HepG2 (cell line): ENCODE measurements at regions not wholly inside any gene's neighbourhood (a gene's known extent, or its start where the extent isn't known, plus 50 kb on each side); places are given as distances from the start of the nearest gene placed in this dataset.

Experiments
- ATAC-seq: fragments of 200-7000 bp; cut with Tn5 transposase; 3 replicates; pipeline ENCODE4 v1.9.1; 2020; ENCODE audit warnings: mild to moderate bottlenecking, moderate library complexity
- BruUV-seq: library from RNA; stranded (reverse); fragments of 400-500 nt; replicated peaks from 2 replicates; lab custom pipeline; 2021; lab: Mats Ljungman, UMichigan
- CTCF ChIA-PET: fragments of 300-600 bp; formaldehyde crosslinking; extraction: SDS; loops from one replicate; lab custom pipeline; 2021; ENCODE audit warnings: low total read pairs, inconsistent platforms, low intra/inter-chr PET ratio; lab: Yijun Ruan, JAX
- POLR2A ChIA-PET: fragments of 350-600 bp; sonication (Branson Sonifier 250); formaldehyde crosslinking; loops from one replicate; lab custom pipeline; 2020; ENCODE audit warnings: antibody characterized with exemption, inconsistent platforms; lab: Yijun Ruan, JAX
- DNase-seq: peaks from one replicate; pipeline ENCODE4 v3.0.0-alpha.2; 2015; ENCODE audit warnings: low spot score
- FAIRE-seq: peaks from 3 replicates; lab custom pipeline; 2011; peaks lifted over from hg19 to GRCh38; lab: Jason Lieb, UNC
- H2AFZ ChIP-seq: one replicate; pipeline ENCODE4 v1.6.1; 2011; ENCODE audit warnings: low read length, inconsistent platforms
- H3K27ac ChIP-seq: fragments of 300-600 bp; 3 replicates; pipeline ENCODE4 v1.8.0; 2011; ENCODE audit warnings: mixed run types, mild to moderate bottlenecking, mixed read lengths, low read length, inconsistent platforms; ENCODE audit not compliant: insufficient read depth; ENCODE audit errors: extremely low read length
- H3K27me3 ChIP-seq, 2 experiments: fragments of 200-600 bp in 1 of 2; 2 replicates in 1 of 2; 3 replicates in 1 of 2; pipeline versions ENCODE4 v1.6.0 to v1.8.0; 2011; ENCODE audit warnings: low read length in 2 of 2, mild to moderate bottlenecking in 2 of 2, moderate library complexity in 2 of 2, inconsistent platforms in 1 of 2; ENCODE audit not compliant: insufficient read depth in 2 of 2, control insufficient read depth in 1 of 2
- H3K36me3 ChIP-seq, 2 experiments: fragments of 200-600 bp in 1 of 2; replicated peaks in 1 of 2; 2 replicates in 1 of 2; 3 replicates in 1 of 2; pipeline versions ENCODE4 v1.5.1 to v1.8.0; 2011; ENCODE audit warnings: low read length in 2 of 2, inconsistent platforms in 1 of 2; ENCODE audit not compliant: insufficient read depth in 2 of 2, control insufficient read depth in 1 of 2
- H3K4me1 ChIP-seq: 2 replicates; pipeline ENCODE4 v1.5.1; 2012; ENCODE audit warnings: low read length, inconsistent platforms; ENCODE audit not compliant: insufficient read depth
- H3K4me2 ChIP-seq: 2 replicates; pipeline ENCODE4 v1.6.0; 2011; ENCODE audit warnings: low read depth, low read length, inconsistent platforms
- H3K4me3 ChIP-seq, 3 experiments: fragments of 200-600 bp in 1 of 3; sonication (generic), shearing (Covaris generic) in 1 of 3; replicated peaks in 1 of 3; 2 replicates each; pipeline ENCODE4 v1.5.1; 2011 to 2016; ENCODE audit warnings: low read length in 3 of 3, inconsistent platforms in 2 of 3, low read depth in 2 of 3, mild to moderate bottlenecking in 2 of 3, control low read depth in 1 of 3, mixed read lengths in 1 of 3; ENCODE audit not compliant: insufficient read depth in 1 of 3
- H3K79me2 ChIP-seq: one replicate; pipeline ENCODE4 v1.6.1; 2011; ENCODE audit warnings: low read length, inconsistent platforms; ENCODE audit not compliant: insufficient read depth
- H3K9ac ChIP-seq: 2 replicates; pipeline ENCODE4 v1.6.0; 2011; ENCODE audit warnings: mild to moderate bottlenecking, low read depth, low read length, inconsistent platforms; ENCODE audit not compliant: insufficient read depth
- H3K9me3 ChIP-seq: 2 replicates; pipeline ENCODE4 v1.5.1; 2012; ENCODE audit warnings: mild to moderate bottlenecking, low read length
- H4K20me1 ChIP-seq: 2 replicates; pipeline ENCODE4 v1.6.0; 2011; ENCODE audit warnings: inconsistent platforms, mild to moderate bottlenecking, low read length, moderate library complexity; ENCODE audit not compliant: insufficient read depth
- GATAD2A ChIP-seq: IDR thresholded peaks from 2 replicates; pipeline ENCODE4 v1.6.1; 2016
- KLF6 ChIP-seq: IDR thresholded peaks from 2 replicates; pipeline ENCODE4 v1.8.0; 2016; ENCODE audit warnings: missing biosample characterization, missing genetic modification reagents
- NFE2 ChIP-seq: sonication (generic); formaldehyde crosslinking; IDR thresholded peaks from 2 replicates; pipeline ENCODE4 v1.4.0; 2020; ENCODE audit warnings: missing genetic modification reagents
- REPIN1 ChIP-seq: sonication (generic); formaldehyde crosslinking; IDR thresholded peaks from 2 replicates; pipeline ENCODE4 v1.8.0; 2022; ENCODE audit warnings: missing genetic modification reagents, low read depth, mild to moderate bottlenecking, borderline replicate concordance
- RFXANK ChIP-seq: IDR thresholded peaks from 2 replicates; pipeline ENCODE4 v1.6.1; 2016
- SRSF9 ChIP-seq: fragments of 200-400 bp; formaldehyde crosslinking; IDR thresholded peaks from 2 replicates; pipeline ENCODE4 v1.6.1; 2018; ENCODE audit warnings: borderline replicate concordance, mild to moderate bottlenecking, low read depth, low read length; ENCODE audit not compliant: insufficient read depth, poor library complexity, severe bottlenecking
- TBX3 ChIP-seq: fragments of 450-650 bp; IDR thresholded peaks from 2 replicates; pipeline ENCODE4 v1.6.1; 2017; ENCODE audit warnings: antibody characterized with exemption, mild to moderate bottlenecking, inconsistent platforms, borderline replicate concordance
- U2AF1 ChIP-seq: fragments of 200-400 bp; formaldehyde crosslinking; optimal IDR thresholded peaks from 2 replicates; pipeline ENCODE3; 2017; ENCODE audit warnings: mild to moderate bottlenecking, low read depth, low read length
- U2AF2 ChIP-seq: fragments of 200-400 bp; formaldehyde crosslinking; IDR thresholded peaks from 2 replicates; pipeline ENCODE4 v1.6.1; 2017; ENCODE audit warnings: low read depth, mild to moderate bottlenecking, low read length
- ZFP1 ChIP-seq: IDR thresholded peaks from 2 replicates; pipeline ENCODE4 v1.6.1; 2016
- WGBS: methylation state at CpG from one replicate; pipeline ENCODE4 v1.1.6; 2017; ENCODE audit warnings: low lambda C conversion rate; 5-methylcytosine and 5-hydroxymethylcytosine counted together
- in situ Hi-C: cut with HindIII; loops from 2 replicates; pipeline ENCODE4 v1.10.0; 2017; ENCODE audit warnings: low pct_unique_long_range_greater_than_20kb; ENCODE audit not compliant: extremely low pct_ligation_motif_present
- intact Hi-C: fragments of 100-400 bp; cut with micrococcal nuclease; formaldehyde crosslinking; loops from one replicate; pipeline ENCODE4 v1.10.0; 2022; ENCODE audit not compliant: unreplicated experiment
- TF ChIP-seq, protein P1 (sequence below): sonication (generic); formaldehyde crosslinking; conservative IDR thresholded peaks from 2 replicates; pipeline ENCODE4 v1.4.0; 2020; ENCODE audit warnings: missing genetic modification reagents
- TF ChIP-seq, protein P2 (sequence below): sonication (generic); formaldehyde crosslinking; IDR thresholded peaks from 2 replicates; pipeline ENCODE4 v1.4.0; 2020; ENCODE audit warnings: missing genetic modification reagents, mild to moderate bottlenecking, borderline replicate concordance
- TF ChIP-seq, protein P3 (sequence below): sonication (generic); formaldehyde crosslinking; IDR thresholded peaks from 2 replicates; pipeline ENCODE4 v1.4.0; 2020; ENCODE audit warnings: missing genetic modification reagents; ENCODE audit errors: not compliant biosample characterization
- TF ChIP-seq, protein P4 (sequence below): sonication (generic); formaldehyde crosslinking; conservative IDR thresholded peaks from 2 replicates; pipeline ENCODE4 v1.8.0; 2022; ENCODE audit warnings: low read depth, missing genetic modification reagents
- TF ChIP-seq, protein P5 (sequence below): fragments of 450-650 bp; IDR thresholded peaks from 2 replicates; pipeline ENCODE4 v1.6.1; 2016

DNA sequence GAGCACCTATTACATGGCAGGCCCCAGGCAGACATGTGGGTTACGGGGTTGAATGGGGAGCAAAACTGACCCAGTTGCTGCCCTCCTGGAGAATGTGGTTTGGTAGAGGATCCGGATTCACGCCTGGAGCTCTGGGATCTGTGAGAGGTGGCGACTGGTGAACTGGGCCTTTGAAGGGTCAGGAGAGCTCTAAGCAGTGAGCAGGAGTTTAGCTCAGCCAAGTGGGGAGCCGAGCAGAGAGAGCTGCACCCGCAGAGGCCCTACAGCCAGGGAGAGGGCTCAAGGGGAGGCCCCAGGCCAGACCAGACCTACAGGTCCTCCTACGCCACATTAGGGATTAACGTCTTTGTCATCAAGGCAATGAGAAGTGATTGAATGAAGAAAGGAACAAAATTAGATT, 179.8 kb upstream of the TLE3 start (continued):
- no peak for TF ChIP-seq REPIN1 (CRISPR knock-in tag)
- no peak for TF ChIP-seq NFE2 (CRISPR knock-in tag)
- TF ChIP-seq TBX3: no peak
- TF ChIP-seq, protein P1, sequence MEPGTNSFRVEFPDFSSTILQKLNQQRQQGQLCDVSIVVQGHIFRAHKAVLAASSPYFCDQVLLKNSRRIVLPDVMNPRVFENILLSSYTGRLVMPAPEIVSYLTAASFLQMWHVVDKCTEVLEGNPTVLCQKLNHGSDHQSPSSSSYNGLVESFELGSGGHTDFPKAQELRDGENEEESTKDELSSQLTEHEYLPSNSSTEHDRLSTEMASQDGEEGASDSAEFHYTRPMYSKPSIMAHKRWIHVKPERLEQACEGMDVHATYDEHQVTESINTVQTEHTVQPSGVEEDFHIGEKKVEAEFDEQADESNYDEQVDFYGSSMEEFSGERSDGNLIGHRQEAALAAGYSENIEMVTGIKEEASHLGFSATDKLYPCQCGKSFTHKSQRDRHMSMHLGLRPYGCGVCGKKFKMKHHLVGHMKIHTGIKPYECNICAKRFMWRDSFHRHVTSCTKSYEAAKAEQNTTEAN (CRISPR knock-in tag): no peak
- no peak for TF ChIP-seq KLF6 (CRISPR knock-in tag)
- no peak for TF ChIP-seq RFXANK
- TF ChIP-seq, protein P2, sequence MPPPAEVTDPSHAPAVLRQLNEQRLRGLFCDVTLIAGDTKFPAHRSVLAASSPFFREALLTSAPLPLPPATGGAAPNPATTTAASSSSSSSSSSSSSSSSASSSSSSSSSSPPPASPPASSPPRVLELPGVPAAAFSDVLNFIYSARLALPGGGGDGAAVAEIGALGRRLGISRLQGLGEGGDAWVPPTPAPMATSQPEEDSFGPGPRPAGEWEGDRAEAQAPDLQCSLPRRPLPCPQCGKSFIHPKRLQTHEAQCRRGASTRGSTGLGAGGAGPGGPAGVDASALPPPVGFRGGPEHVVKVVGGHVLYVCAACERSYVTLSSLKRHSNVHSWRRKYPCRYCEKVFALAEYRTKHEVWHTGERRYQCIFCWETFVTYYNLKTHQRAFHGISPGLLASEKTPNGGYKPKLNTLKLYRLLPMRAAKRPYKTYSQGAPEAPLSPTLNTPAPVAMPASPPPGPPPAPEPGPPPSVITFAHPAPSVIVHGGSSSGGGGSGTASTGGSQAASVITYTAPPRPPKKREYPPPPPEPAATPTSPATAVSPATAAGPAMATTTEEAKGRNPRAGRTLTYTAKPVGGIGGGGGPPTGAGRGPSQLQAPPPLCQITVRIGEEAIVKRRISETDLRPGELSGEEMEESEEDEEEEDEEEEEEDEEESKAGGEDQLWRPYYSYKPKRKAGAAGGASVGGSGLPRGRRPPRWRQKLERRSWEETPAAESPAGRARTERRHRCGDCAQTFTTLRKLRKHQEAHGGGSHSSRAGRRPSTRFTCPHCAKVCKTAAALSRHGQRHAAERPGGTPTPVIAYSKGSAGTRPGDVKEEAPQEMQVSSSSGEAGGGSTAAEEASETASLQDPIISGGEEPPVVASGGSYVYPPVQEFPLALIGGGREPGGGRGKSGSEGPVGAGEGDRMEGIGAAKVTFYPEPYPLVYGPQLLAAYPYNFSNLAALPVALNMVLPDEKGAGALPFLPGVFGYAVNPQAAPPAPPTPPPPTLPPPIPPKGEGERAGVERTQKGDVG (CRISPR knock-in tag): no peak
- TF ChIP-seq, protein P3, sequence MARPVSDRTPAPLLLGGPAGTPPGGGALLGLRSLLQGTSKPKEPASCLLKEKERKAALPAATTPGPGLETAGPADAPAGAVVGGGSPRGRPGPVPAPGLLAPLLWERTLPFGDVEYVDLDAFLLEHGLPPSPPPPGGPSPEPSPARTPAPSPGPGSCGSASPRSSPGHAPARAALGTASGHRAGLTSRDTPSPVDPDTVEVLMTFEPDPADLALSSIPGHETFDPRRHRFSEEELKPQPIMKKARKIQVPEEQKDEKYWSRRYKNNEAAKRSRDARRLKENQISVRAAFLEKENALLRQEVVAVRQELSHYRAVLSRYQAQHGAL: no peak
- TF ChIP-seq ZFP1: no peak

DNA sequence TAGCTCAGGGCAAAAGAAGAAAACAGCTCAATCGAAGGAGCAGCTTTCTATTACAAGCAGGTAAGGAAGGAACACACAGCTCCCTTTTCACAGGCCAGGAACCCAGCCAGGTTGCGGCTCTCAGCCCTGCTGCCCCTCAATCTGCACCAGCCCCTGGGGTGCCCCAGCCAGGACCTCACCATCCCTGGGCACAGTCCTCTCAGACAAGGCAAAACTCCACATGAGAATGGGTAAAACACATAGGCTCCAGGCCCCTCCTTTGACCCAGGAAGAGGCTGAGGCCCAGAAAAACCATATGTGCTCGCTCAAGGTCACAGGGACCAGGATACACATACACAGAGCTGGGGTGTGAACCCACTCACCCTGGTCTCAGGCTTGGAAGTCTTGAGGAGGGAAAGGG, 178.7 kb upstream of the TLE3 start:
- no peaks in the 10 kb centered on the region for H3K4me1 ChIP-seq
- H3K79me2 ChIP-seq: no peaks in the 10 kb centered on the region
- intact Hi-C loops (no loop called here), in situ Hi-C loops (no loop called here)
- DNase-seq (no peak), FAIRE-seq (no peak), ATAC-seq (no peak)
- no peak overlapping the region for H3K27ac ChIP-seq
- H2AFZ ChIP-seq: no peak overlapping the region
- no peak overlapping the region for H3K4me2 ChIP-seq
- no peaks in the 10 kb centered on the region for H3K36me3 ChIP-seq
- ChIA-PET CTCF (no interaction called here), POLR2A (no interaction called here)
- H3K27me3 ChIP-seq: peaks cover 0 to 1% of the 10 kb centered on the region in 2 experiments; a peak in 1 of 5 replicates
- H4K20me1 ChIP-seq: no peaks in the 10 kb centered on the region
- no peak for TF ChIP-seq U2AF1
- no peak for TF ChIP-seq SRSF9
- TF ChIP-seq, protein P4, sequence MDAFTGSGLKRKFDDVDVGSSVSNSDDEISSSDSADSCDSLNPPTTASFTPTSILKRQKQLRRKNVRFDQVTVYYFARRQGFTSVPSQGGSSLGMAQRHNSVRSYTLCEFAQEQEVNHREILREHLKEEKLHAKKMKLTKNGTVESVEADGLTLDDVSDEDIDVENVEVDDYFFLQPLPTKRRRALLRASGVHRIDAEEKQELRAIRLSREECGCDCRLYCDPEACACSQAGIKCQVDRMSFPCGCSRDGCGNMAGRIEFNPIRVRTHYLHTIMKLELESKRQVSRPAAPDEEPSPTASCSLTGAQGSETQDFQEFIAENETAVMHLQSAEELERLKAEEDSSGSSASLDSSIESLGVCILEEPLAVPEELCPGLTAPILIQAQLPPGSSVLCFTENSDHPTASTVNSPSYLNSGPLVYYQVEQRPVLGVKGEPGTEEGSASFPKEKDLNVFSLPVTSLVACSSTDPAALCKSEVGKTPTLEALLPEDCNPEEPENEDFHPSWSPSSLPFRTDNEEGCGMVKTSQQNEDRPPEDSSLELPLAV (CRISPR knock-in tag): no peak
- no peak for TF ChIP-seq GATAD2A (CRISPR knock-in tag)
- TF ChIP-seq U2AF2: no peak
- TF ChIP-seq, protein P5, sequence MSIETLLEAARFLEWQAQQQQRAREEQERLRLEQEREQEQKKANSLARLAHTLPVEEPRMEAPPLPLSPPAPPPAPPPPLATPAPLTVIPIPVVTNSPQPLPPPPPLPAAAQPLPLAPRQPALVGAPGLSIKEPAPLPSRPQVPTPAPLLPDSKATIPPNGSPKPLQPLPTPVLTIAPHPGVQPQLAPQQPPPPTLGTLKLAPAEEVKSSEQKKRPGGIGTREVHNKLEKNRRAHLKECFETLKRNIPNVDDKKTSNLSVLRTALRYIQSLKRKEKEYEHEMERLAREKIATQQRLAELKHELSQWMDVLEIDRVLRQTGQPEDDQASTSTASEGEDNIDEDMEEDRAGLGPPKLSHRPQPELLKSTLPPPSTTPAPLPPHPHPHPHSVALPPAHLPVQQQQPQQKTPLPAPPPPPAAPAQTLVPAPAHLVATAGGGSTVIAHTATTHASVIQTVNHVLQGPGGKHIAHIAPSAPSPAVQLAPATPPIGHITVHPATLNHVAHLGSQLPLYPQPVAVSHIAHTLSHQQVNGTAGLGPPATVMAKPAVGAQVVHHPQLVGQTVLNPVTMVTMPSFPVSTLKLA: no peak
- TF ChIP-seq, all 625 proteins: peak for 0
- 39% methylated on average over 3 of the region's 3 CpGs for WGBS
- Histone ChIP-seq H3K4me3 (no peak overlapping the region), H3K9ac (no peak overlapping the region), H3K9me3 (no peaks in the 10 kb centered on the region)
- BruUV-seq: no TSS peak
